Activated T-helper 2 cell treated with anti-CD3 and anti-CD28 coated beads, Interferon-gamma antibody, Interleukin-2, Interleukin-4, amounts not matched to agents 10 μg/mL and 5 μg/mL and 100 μg/mL, durations not matched to agents 14 hours and 24 hours and 36 hours (primary cell): ENCODE measurements at regions not wholly inside any gene's neighbourhood (a gene's known extent, or its start where the extent isn't known, plus 50 kb on each side); places are given as distances from the start of the nearest gene placed in this dataset.

Experiments
- DNase-seq: peaks from one replicate; pipeline ENCODE4 v3.0.0; 2021; ENCODE audit warnings: low spot score
- H3K27ac Mint-ChIP-seq: one replicate; pipeline ENCODE4 v1.8.0; 2021; ENCODE audit warnings: mixed read lengths
- H3K27me3 Mint-ChIP-seq: one replicate; pipeline ENCODE4 v1.8.0; 2021; ENCODE audit warnings: low read depth, mixed read lengths
- H3K36me3 Mint-ChIP-seq: one replicate; pipeline ENCODE4 v1.8.0; 2021; ENCODE audit warnings: low read depth, mixed read lengths
- H3K4me1 Mint-ChIP-seq: one replicate; pipeline ENCODE4 v1.8.0; 2021; ENCODE audit warnings: low read depth, mixed read lengths
- H3K4me3 Mint-ChIP-seq: one replicate; pipeline ENCODE4 v1.8.0; 2021; ENCODE audit warnings: low read depth, mild to moderate bottlenecking, moderate library complexity, mixed read lengths
- H3K9me3 Mint-ChIP-seq: one replicate; pipeline ENCODE4 v1.8.0; 2021; ENCODE audit warnings: mixed read lengths
- intact Hi-C: fragments of 100-400 bp; cut with micrococcal nuclease; formaldehyde crosslinking; loops from one replicate; pipeline ENCODE4 v1.15.1; 2023

DNA sequence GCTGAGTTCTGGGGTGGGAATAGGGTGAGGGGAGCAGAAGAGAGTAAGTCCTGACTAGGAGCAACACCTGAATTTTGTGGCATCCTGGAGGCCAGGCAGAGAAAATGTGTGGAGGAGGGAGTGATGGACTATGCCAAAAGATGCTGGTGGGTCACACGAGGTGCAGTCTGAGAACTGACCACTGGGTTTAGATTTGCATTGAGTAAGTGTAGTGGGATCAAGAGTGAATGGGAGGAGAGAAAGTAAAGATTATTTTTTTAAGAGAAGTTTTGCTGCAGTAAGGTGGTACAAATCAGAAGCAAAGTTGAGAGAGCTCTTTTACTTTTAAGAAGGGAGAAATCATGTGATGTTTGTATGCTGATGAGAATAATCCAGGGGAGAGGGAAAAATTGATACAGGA lies 405.1 kb downstream of the DLEU7 start:
- H3K9me3 Mint-ChIP-seq, result no peaks in the 10 kb centered on the region
- no peak for DNase-seq
- H3K4me3 Mint-ChIP-seq, result no peak overlapping the region
- H3K4me1 Mint-ChIP-seq, result no peaks in the 10 kb centered on the region
- no peak overlapping the region for H3K27ac Mint-ChIP-seq
- H3K36me3 Mint-ChIP-seq, result no peaks in the 10 kb centered on the region
- peaks cover 10% of the 10 kb centered on the region for H3K27me3 Mint-ChIP-seq
- intact Hi-C loops, result no loop called here

DNA sequence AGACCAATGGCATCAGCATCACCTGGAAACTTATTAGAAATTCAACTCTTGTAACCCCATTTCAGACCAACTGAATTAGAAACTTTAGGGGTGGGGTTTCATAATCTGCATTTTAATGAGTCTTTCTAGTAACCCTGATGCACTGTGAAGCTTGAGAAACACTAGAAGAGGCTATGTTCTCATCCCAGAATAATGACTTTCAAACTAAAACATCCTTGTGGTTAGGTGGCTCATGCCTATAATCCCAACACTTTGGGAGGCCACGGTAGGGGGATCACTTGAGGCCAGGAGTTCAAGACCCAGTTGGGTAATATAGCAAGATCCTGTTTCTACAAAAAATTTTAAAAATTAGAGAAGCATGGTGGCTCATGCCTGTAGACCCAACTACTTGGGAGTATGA lies 402.4 kb downstream of the DLEU7 start:
- intact Hi-C loops, result no loop called here
- no peak overlapping the region for H3K27ac Mint-ChIP-seq
- H3K27me3 Mint-ChIP-seq, result peaks cover 16% of the 10 kb centered on the region
- H3K36me3 Mint-ChIP-seq, result no peaks in the 10 kb centered on the region
- no peak overlapping the region for H3K4me3 Mint-ChIP-seq
- no peaks in the 10 kb centered on the region for H3K4me1 Mint-ChIP-seq
- DNase-seq, result no peak
- no peaks in the 10 kb centered on the region for H3K9me3 Mint-ChIP-seq

DNA sequence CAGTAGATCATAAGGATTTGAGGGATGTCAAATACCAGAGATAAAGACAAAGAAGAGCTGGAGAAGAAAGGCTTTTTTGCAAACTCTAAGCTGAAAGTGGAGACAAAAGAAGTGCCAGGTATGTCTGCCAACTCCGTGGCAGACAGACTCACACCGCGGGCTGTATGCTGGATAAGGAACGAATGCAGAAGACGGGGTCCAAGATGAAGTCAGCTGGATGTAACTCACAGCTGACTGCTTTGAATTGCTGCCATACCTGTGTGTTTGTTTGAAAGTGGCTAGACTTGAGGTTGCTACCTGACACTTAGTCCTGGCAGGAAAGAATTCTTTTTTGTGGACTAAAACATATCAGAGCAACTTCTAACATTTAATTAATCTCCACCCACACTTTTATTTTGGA lies 398.8 kb downstream of the DLEU7 start:
- Mint-ChIP-seq H3K4me1 (no peaks in the 10 kb centered on the region), H3K36me3 (no peaks in the 10 kb centered on the region), H3K27me3 (peaks cover 22% of the 10 kb centered on the region), H3K4me3 (no peak overlapping the region), H3K9me3 (no peaks in the 10 kb centered on the region), H3K27ac (no peak overlapping the region)
- DNase-seq, result no peak
- intact Hi-C loops, result no loop called here

DNA sequence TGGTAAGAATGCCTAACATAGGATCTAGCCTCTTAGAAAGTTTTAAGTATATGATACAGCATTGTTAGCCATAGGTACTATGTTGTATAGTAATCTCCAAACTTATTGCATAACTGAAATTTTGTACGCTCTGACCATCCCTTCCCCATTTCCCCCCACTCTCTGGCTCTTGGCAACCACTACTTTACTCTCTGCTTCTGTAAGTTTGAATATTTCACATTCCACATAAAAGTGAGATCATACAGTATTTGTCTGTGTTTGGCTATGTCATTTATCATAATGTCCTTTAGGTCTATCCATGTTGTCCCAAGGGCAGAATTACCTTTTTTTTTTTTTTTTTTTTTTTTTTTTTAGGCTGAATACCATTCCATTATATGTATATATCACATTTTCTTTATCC lies 396.9 kb downstream of the DLEU7 start:
- Mint-ChIP-seq H3K27me3 (peaks cover 14% of the 10 kb centered on the region), H3K9me3 (no peaks in the 10 kb centered on the region), H3K27ac (no peak overlapping the region), H3K36me3 (no peaks in the 10 kb centered on the region), H3K4me3 (no peak overlapping the region), H3K4me1 (no peaks in the 10 kb centered on the region)
- no peak for DNase-seq
- intact Hi-C loops, result no loop called here

DNA sequence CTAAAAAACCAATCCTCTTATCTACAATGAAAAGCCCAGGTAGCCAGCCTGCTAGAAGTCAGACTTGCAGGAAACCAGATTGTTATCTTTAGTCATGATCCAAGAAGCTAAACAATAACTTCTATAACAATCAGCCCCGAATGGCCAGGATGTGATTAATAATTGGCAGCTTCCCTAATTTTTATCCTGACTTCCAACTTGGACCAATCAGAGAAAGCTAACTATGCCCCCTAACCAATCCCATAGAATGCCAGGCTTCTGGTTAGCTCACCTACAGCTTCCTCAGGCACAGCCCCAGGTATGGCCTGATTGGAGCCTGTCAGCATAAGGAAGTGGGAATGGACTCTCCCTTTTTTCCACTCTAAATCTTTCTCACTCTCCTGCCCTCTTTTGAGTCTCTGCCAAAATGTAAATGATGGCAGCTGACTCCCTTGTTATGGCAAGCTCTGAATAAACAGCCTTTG lies 394.9 kb downstream of the DLEU7 start:
- Mint-ChIP-seq H3K27ac (no peak overlapping the region), H3K9me3 (no peaks in the 10 kb centered on the region), H3K4me3 (no peak overlapping the region), H3K36me3 (no peaks in the 10 kb centered on the region), H3K27me3 (peaks cover 13% of the 10 kb centered on the region), H3K4me1 (no peaks in the 10 kb centered on the region)
- intact Hi-C loops, result no loop called here
- DNase-seq, result no peak

DNA sequence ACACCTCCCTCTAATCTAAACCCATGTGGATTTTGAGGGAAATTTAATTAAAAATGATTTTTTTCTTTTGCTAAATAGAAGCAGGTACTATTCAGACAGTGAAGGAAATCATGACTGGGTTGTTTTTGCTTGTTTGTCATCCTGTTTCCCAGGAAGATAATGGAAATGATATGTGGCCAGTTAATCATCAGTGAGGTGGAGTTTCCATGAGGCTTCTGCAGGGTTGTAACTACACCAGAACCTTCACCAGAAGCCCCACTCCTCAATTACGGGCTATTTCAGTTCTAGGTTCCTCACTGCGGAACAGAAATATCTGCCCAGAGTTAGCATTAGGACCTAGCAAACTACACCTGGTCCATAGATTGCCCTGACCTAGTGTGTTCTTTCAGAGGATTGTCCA lies 394.0 kb downstream of the DLEU7 start:
- Mint-ChIP-seq H3K36me3 (no peaks in the 10 kb centered on the region), H3K9me3 (no peaks in the 10 kb centered on the region), H3K27me3 (peaks cover 13% of the 10 kb centered on the region), H3K4me1 (no peaks in the 10 kb centered on the region), H3K27ac (no peak overlapping the region), H3K4me3 (no peak overlapping the region)
- intact Hi-C loops, result no loop called here
- DNase-seq, result no peak

DNA sequence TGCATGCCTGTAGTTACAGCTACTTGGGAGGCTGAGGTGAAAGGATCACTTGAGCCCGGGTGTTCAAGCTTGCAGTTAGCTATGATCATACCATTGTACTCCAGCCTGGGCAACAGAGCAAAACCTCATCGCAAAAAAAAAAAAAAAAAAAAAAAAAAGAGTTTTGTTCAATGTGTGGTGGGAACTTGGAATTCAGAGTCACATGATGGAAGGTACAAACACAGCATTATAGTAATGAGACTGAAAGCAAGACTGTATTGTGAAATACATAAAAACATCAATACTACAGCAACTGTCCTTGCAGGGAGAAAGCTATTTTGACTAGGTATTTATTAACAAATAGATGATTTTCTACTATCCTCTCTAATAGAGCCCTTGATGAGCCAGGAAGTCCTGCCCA lies 393.2 kb downstream of the DLEU7 start:
- Mint-ChIP-seq H3K27me3 (peaks cover 7% of the 10 kb centered on the region), H3K9me3 (no peaks in the 10 kb centered on the region), H3K4me3 (no peak overlapping the region), H3K4me1 (no peaks in the 10 kb centered on the region), H3K36me3 (no peaks in the 10 kb centered on the region), H3K27ac (no peak overlapping the region)
- intact Hi-C loops, result no loop called here
- DNase-seq, result no peak

DNA sequence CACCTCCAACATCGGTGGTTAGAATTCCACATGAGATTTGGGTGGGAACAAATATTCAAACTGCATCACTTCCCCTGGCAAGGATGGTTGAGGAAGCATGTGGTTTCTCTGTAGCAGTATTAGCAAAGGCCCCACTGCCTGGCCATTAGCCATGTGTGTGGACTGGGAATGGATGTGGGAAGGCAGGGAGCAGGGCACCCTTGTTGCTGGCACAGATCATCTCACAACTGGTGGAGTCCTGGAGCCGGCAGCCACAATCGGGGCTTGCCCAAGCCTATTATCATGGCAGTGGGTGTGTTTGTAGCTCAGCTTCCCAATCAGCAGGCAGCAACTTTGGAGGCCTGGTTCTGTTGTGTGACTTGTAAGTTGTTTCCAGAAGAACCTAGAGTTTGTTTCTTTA lies 391.9 kb downstream of the DLEU7 start:
- Mint-ChIP-seq H3K4me1 (no peaks in the 10 kb centered on the region), H3K36me3 (no peaks in the 10 kb centered on the region), H3K27me3 (peaks cover 4% of the 10 kb centered on the region), H3K27ac (no peak overlapping the region), H3K4me3 (no peak overlapping the region), H3K9me3 (no peaks in the 10 kb centered on the region)
- intact Hi-C loops, result no loop called here
- no peak for DNase-seq

DNA sequence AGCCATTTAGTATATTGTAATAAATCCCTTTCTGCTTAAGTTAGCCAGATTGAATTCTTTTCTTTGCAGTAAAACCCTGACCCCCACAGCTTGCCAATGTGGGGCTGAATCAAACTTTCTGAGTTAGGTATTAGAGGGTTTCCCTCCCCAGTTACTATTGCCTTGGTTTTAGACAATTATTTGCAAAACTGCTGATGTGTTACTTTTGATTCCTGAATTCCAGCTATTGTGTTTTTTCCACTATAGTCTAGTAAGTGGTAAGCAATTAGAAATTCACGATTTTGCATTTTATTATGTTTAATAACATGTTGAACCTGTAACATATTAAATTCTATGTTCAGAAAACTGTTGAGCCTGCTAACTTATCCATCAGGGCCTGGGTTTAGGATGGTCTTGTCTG lies 391.5 kb downstream of the DLEU7 start:
- H3K4me1 Mint-ChIP-seq, result no peaks in the 10 kb centered on the region
- no peaks in the 10 kb centered on the region for H3K36me3 Mint-ChIP-seq
- no peaks in the 10 kb centered on the region for H3K9me3 Mint-ChIP-seq
- H3K27ac Mint-ChIP-seq, result no peak overlapping the region
- intact Hi-C loops, result no loop called here
- peaks cover 7% of the 10 kb centered on the region for H3K27me3 Mint-ChIP-seq
- no peak overlapping the region for H3K4me3 Mint-ChIP-seq
- no peak for DNase-seq

DNA sequence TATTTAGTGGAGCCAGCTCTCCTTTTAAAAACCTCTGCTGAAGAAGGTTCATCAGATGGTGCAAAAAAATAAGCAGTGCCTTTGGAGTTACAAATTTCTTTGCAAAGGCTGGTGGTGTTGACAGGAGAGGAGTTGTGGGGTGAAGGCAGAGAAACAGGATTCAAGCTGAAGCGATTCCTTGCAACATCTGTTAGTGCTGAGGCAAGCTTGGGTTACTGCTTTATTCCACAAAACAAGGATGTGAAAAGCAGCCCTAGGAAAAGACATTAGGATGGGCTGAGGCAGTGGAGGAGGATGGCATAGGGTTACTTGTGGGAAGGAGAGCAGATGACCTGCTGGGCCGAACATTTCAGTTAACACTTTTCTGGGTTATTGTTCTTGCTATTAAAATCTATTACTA lies 390.7 kb downstream of the DLEU7 start:
- DNase-seq, result no peak
- H3K27ac Mint-ChIP-seq, result no peak overlapping the region
- H3K4me1 Mint-ChIP-seq, result no peaks in the 10 kb centered on the region
- H3K4me3 Mint-ChIP-seq, result no peak overlapping the region
- intact Hi-C loops, result no loop called here
- H3K27me3 Mint-ChIP-seq, result peaks cover 7% of the 10 kb centered on the region
- no peaks in the 10 kb centered on the region for H3K9me3 Mint-ChIP-seq
- no peaks in the 10 kb centered on the region for H3K36me3 Mint-ChIP-seq

DNA sequence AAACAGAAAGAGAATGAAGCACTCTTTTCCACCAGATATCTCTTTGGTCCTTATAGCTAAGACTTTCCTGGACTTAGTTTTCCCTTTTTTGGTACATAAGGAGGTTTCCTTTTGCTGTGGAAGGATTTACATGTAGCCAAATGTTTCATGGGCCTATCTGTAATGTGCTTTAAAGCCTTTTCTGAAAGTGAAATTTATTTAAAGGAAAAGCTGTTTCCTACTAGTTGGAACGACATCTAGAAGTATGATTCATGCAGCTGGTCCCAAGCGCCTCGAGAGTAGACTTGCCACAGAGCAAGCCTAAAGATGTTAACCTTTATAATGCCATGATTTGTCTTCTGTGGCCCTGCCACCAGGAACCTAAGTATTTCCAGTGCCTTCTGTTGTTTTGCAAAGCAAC lies 390.3 kb downstream of the DLEU7 start:
- Mint-ChIP-seq H3K9me3 (no peaks in the 10 kb centered on the region), H3K27ac (no peak overlapping the region), H3K4me3 (no peak overlapping the region), H3K4me1 (no peaks in the 10 kb centered on the region), H3K36me3 (no peaks in the 10 kb centered on the region), H3K27me3 (peaks cover 7% of the 10 kb centered on the region)
- intact Hi-C loops, result no loop called here
- no peak for DNase-seq

DNA sequence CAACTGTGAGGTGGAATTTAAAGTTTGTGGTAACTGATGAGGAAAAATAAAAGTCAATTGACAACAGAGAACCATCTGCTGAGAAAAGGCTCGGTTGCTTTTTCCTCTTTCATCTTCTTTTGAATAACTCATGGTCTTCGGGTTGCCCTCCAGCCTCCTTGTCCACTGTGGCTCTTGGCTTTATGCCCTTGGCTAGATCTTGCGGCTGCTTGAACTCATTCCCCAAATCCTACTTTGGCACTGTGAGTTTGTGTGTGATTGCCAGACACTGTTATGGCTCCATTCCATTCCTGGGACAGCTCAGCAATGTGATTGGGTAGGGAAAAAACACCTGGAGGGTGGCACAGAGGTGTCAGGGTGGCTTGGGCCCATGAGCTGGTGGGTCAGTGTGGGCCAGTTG lies 387.4 kb downstream of the DLEU7 start:
- Mint-ChIP-seq H3K36me3 (no peaks in the 10 kb centered on the region), H3K4me3 (no peak overlapping the region), H3K9me3 (no peaks in the 10 kb centered on the region), H3K4me1 (no peaks in the 10 kb centered on the region), H3K27ac (no peak overlapping the region), H3K27me3 (peaks cover 7% of the 10 kb centered on the region)
- intact Hi-C loops, result no loop called here
- no peak for DNase-seq

DNA sequence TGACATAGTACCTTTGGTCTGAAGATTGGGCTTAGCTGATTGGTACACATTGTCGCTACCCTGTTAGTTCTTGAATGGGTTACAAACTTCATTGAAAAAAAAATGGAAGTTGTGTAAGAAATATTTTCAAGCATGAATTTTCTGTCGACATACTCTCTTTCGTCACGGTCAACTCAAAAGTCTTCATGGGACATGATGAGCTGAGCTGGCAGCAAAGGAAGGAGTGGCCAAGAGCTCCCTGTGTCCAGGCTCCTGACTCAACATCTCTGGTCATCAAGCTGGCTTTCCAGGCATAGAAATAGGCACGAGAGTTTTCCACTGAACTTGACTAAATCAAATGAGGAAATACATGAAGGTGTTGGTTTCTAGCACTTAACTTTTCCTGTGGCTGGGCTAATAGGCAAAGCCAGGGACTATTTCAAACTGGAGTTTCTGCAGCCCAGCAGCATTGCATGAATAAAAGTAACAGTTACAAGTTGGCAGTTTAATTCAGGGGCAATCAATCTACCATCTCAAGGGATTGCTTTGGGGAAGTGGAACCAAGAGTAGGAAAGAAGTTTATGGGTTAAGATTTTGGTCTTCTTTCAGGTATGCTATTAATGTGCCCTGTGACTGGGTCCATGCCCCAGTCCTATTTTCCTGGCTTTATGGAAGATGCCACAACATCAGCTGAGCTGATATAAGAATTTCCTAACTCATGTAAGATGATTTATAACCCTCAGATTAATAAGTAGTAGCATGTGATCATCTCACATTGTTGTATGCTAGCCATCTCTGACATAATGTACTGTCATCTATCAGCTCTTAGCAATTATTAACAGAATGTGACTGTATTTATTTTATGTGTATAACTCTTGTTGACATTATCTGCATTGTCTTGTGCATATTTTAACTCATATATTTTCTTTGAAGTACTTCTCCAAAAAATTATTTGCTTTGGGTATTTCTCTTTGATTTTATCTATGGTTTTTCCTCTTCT lies 385.8 kb downstream of the DLEU7 start:
- intact Hi-C loops, result no loop called here
- no peaks in the 10 kb centered on the region for H3K4me1 Mint-ChIP-seq
- H3K36me3 Mint-ChIP-seq, result no peaks in the 10 kb centered on the region
- peaks cover 12% of the 10 kb centered on the region for H3K27me3 Mint-ChIP-seq
- no peak for DNase-seq
- no peak overlapping the region for H3K27ac Mint-ChIP-seq
- H3K4me3 Mint-ChIP-seq, result no peak overlapping the region
- no peaks in the 10 kb centered on the region for H3K9me3 Mint-ChIP-seq
